GM10248 (cell line): ENCODE measurements at regions not wholly inside any gene's neighbourhood (a gene's known extent, or its start where the extent isn't known, plus 50 kb on each side); places are given as distances from the start of the nearest gene placed in this dataset.

Source experiments
- CTCF ChIA-PET: fragments of 300-600 bp; sonication (Branson Sonifier 250); formaldehyde crosslinking; extraction: SDS; loops from one replicate; lab custom pipeline; 2021; ENCODE audit warnings: antibody characterized with exemption; lab: Yijun Ruan, JAX
- POLR2A ChIA-PET: fragments of 350-650 bp; sonication (Branson Sonifier 250); formaldehyde crosslinking; extraction: SDS; loops from one replicate; lab custom pipeline; 2020; ENCODE audit warnings: antibody characterized with exemption; lab: Yijun Ruan, JAX
- DNase-seq: peaks from one replicate; pipeline ENCODE4 v3.0.0; 2012; ENCODE audit errors: extremely low spot score
- CTCF ChIP-seq: IDR thresholded peaks from 2 replicates; pipeline ENCODE4 v1.5.1; 2012; ENCODE audit warnings: mild to moderate bottlenecking, low read depth; ENCODE audit errors: extremely low read depth, missing control alignments, control extremely low read depth

- ChIA-PET CTCF (interaction anchor here (0.9 to 3.6 kb wide), 2 partner anchors 21 to 33 kb away, joined by 3 to 11 read pairs; no protein-coding TSS in a partner anchor), POLR2A (no interaction called here)
- no peak for TF ChIP-seq CTCF
- DNase-seq = no peak
Measured at GRCh38 chr9:108544866-108545265, 310.9 kb downstream of the ACTL7B start.

GRCh38 chr9:108543251-108543778, 312.5 kb downstream of the ACTL7B start:
- ChIA-PET POLR2A (no interaction called here), CTCF (interaction anchor here (1.1 to 2.8 kb wide), 2 partner anchors 11 to 17 kb away, joined by 4 to 9 read pairs; no protein-coding TSS in a partner anchor)
- TF ChIP-seq CTCF = no peak
- DNase-seq = no peak

- POLR2A ChIA-PET = no interaction called here
- no peak for TF ChIP-seq CTCF
- no peak for DNase-seq
- CTCF ChIA-PET = interaction anchor here (0.9 kb wide), 3 partner anchors 10 to 1083 kb away, joined by 3 read pairs; no protein-coding TSS in a partner anchor
Measured at GRCh38 chr9:108537756-108538155, 318.0 kb downstream of the ACTL7B start.

- POLR2A ChIA-PET = interaction anchor here (0.6 kb wide), 1 partner anchor 1047 kb away, joined by 5 read pairs; the partner anchor contains the start of gene KLF4
- no peak for TF ChIP-seq CTCF
- no peak for DNase-seq
- CTCF ChIA-PET = interaction anchor here (0.7 to 1.5 kb wide), 6 partner anchors 9 to 1083 kb away, joined by 3 to 4 read pairs (median 3); no protein-coding TSS in a partner anchor
Measured at GRCh38 chr9:108536836-108537601, 318.8 kb downstream of the ACTL7B start.

- CTCF ChIA-PET = interaction anchor here (0.8 to 1.5 kb wide), 5 partner anchors 8 to 1111 kb away, joined by 3 to 4 read pairs (median 3); no protein-coding TSS in a partner anchor
- POLR2A ChIA-PET = no interaction called here
- TF ChIP-seq CTCF = peak; percentile 15
- no peak for DNase-seq
Measured at GRCh38 chr9:108535526-108535925, 320.3 kb downstream of the ACTL7B start.

- no peak for TF ChIP-seq CTCF
- no peak for DNase-seq
- CTCF ChIA-PET = interaction anchor here (1.0 kb wide), 1 partner anchor 13 kb away, joined by 3 read pairs; no protein-coding TSS in a partner anchor
- POLR2A ChIA-PET = no interaction called here
Measured at GRCh38 chr9:108534741-108535140, 321.0 kb downstream of the ACTL7B start.
